NCI-H2171 (cell line): ENCODE measurements at regions not wholly inside any gene's neighbourhood (a gene's known extent, or its start where the extent isn't known, plus 50 kb on each side); places are given as distances from the start of the nearest gene placed in this dataset.

Experiments used
- DNase-seq: peaks from one replicate; lab custom pipeline; 2025; lab: John Stamatoyannopoulos, UW

GRCh38 chr5:98564836-98565235 is 208.6 kb upstream of the RGMB start:
- DNase-seq = no peak

DNA sequence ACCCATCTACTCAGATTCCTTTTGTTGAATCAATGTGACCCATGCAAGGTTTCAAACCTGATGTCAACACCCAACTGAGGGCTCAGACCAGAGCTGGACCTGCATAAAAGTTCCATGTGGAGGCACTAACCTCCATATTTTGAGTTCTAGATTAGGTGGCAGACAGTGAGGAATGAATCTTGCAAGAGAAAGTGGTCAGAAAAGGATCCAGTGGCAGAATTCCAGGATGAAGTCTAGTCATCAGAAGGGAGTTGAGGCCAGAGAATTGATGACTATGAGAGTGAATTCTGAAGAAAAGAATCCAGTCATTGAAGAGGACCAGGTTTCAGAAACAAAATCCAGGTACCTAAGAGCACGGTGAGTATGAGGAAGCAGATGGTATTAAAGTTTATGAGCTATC is 205.1 kb upstream of the RGMB start:
- no peak for DNase-seq

- DNase-seq = no peak
Observed at GRCh38 chr5:98569288-98569687, 204.2 kb upstream of the RGMB start.

DNA sequence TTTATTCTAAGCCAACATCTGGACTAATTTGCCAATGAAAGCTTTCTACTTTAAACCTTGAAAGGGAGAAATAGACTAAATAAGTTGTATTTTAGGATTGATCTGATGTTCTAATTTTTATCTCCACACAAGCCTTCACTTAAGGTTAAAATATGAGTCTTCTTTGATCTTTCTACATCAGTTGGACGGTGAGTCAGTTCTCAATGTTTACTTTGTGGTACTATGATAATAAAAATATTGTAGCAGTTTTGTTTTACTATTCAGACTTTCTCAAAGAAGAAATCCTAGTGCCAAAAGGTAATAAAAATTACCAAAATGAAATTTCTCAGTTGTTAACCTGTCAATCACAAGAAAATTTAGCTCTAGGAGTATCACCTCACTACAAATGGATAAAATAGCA is 203.5 kb upstream of the RGMB start:
- no peak for DNase-seq

- no peak for DNase-seq
Observed at GRCh38 chr5:98570661-98571191, 202.7 kb upstream of the RGMB start.

- DNase-seq = no peak
Observed at GRCh38 chr5:98573834-98574320, 199.6 kb upstream of the RGMB start.

DNA sequence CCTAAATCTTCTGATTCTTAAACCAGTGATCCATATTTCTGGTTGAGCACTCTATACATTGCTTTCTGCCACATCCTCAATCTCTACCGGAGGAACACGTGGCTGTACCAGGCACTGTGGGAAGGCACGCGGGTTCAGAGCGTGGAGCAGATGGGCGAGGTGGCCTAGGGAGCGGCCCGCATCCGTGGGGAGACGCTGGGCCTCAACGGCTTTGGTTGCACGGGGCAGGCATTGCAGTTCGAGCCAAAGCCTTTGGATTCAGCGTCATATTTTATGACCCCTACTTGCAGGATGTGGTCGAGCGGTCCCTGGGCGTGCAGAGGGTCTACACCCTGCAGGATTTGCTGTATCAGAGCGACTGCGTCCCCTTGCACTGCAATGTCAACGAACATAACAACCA is 197.2 kb upstream of the RGMB start:
- DNase-seq = no peak

- DNase-seq = no peak
Observed at GRCh38 chr5:98578438-98578837, 195.0 kb upstream of the RGMB start.

- no peak for DNase-seq
Observed at GRCh38 chr5:98581112-98581997, 192.1 kb upstream of the RGMB start.

- no peak for DNase-seq
Observed at GRCh38 chr5:98583586-98583985, 189.9 kb upstream of the RGMB start.

GRCh38 chr5:98585661-98586310 is 187.7 kb upstream of the RGMB start:
- DNase-seq = no peak

DNA sequence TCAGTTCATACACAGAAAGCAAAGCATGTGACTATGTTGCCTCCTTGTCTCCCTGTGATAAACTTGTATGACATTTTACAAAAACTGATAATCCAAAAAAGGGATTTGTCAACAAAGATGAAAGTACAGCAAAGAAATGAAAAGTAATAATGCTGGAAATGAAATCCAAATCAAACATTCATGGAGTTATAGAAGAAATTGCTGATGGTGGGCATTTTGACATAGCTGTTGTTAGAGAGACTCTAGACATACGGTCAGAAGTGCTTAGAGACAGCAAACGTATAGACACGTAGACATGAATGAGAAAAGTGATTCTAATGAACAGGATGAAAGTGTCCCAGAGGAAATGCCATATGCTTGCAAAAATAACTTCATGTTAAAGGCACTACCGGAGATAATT is 186.9 kb upstream of the RGMB start:
- DNase-seq = no peak

- DNase-seq = no peak
Observed at GRCh38 chr5:98587166-98587565, 186.3 kb upstream of the RGMB start.

- peak; percentile 42 for DNase-seq
Observed at GRCh38 chr5:98588215-98588614, 185.2 kb upstream of the RGMB start.

- DNase-seq = no peak
Observed at GRCh38 chr5:98593418-98593817, 180.0 kb upstream of the RGMB start.

- no peak for DNase-seq
Observed at GRCh38 chr5:98594098-98594497, 179.4 kb upstream of the RGMB start.

DNA sequence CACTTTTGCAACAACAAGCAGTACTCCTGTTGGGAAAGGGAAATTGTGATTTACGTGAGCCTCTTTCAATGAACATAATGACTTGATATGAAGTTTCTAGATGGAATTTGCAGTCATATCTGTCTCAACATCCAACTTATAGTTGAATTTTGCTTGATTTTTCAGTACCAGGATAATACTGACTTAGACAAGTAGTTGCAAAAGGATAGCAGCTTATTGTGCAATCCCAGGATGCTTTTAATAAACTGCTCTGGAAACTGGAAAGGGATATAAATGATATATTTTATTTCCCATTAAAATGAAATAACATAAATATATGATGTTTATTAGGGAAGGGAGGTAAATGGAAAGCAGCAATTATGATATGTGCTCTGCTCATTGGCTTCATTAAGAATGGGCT is 174.4 kb upstream of the RGMB start:
- DNase-seq = no peak

GRCh38 chr5:98602534-98603112 is 170.8 kb upstream of the RGMB start:
- no peak for DNase-seq

DNA sequence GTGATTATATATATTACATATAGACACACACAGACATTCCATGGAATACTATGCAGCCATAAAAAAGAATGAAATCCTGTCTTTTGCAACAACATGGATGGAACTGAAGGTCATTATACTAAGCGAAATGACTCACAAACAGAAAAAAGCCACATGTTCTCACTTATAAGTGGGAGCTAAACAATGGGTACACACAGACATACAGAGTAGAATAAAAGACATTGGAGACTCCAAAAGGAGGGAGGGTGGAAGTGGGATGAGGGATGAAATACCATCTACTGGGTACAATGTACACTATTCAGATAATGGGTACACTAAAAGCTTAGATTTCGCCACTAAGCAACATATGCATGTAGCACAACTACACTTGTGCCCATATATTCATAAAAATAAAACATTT is 170.0 kb upstream of the RGMB start:
- DNase-seq = no peak

DNA sequence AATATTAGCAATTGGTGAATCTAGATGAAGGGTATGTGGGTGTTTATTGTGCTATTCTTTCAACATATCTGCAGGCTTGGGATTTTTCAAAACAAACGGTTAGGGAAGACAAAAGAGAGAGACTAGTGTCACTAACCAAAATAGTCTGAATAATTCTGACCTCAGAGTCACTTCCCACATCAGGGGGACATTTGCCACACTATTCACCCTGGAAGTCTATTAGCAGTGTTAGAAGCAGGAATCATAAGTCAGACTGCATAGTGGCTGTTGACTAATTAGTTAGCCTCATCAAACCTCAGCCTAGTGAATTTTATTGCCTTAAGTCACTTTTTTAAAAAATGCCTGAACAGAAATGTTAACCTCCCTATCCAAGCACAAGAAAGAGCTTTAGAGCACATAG is 169.2 kb upstream of the RGMB start:
- DNase-seq = no peak

GRCh38 chr5:98604721-98605425 is 168.6 kb upstream of the RGMB start:
- DNase-seq = no peak

GRCh38 chr5:98605426-98605825 is 168.0 kb upstream of the RGMB start:
- DNase-seq = no peak
